Suprapubic skin (tissue), 3 donors: ENCODE measurements at regions not wholly inside any gene's neighbourhood (a gene's known extent, or its start where the extent isn't known, plus 50 kb on each side); places are given as distances from the start of the nearest gene placed in this dataset.

Experiments
- POLR2A ChIP-seq, 2 donors: fragments of 450-650 bp; IDR thresholded peaks; one replicate each; pipeline ENCODE4 v1.6.1; 2017; ENCODE audit warnings: antibody characterized with exemption in 2 of 2, mild to moderate bottlenecking in 2 of 2, moderate library complexity in 2 of 2
- TF ChIP-seq, protein P1 (sequence below), 2 donors: fragments of 200-600 bp in 1 of 2; fragments of 450-650 bp in 1 of 2; sonication (generic) in 1 of 2; IDR thresholded peaks; one replicate each; pipeline ENCODE4 v1.5.1; 2016 to 2019; ENCODE audit warnings: antibody characterized with exemption in 2 of 2, mild to moderate bottlenecking in 1 of 2, moderate library complexity in 1 of 2

DNA sequence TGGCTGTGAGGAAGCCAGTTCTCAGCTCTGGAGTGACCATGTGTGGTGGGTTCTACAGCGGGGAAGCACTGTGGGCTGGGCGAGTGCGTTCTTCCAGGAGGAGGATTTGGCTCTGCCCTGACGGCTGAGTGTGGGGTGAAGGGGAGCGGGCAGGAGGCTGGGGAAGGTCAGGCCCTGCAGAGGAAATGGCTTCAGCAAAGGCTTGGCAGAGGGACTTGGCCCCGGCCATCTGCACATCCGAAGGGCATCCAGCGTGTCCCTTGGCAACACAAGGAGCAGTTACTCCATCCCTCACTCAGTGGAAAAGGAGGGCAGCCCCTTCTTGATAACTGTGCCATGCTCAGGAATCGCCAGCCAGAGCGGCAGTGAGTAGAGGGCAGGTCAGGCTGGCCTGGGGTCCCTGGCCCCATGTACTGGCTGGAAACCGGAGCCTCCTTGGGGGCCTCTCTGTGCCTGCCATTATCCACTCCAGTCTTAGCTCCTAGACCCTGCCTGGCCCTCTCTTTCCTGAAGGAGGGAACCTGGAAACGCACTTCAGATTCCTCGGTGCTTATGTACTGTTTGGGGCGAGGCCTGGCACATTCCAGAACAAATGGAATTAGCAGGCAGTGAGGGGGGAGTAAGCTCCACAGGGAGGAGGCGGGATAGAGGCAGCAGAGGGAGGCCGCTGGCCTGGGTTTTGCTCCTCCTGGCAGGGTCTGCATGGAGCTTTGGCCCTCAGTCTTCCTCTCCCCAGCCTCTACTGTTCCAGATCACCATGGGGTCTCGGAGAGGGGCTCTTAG lies 133.6 kb upstream of the NCOR2 start:
- TF ChIP-seq, protein P1, sequence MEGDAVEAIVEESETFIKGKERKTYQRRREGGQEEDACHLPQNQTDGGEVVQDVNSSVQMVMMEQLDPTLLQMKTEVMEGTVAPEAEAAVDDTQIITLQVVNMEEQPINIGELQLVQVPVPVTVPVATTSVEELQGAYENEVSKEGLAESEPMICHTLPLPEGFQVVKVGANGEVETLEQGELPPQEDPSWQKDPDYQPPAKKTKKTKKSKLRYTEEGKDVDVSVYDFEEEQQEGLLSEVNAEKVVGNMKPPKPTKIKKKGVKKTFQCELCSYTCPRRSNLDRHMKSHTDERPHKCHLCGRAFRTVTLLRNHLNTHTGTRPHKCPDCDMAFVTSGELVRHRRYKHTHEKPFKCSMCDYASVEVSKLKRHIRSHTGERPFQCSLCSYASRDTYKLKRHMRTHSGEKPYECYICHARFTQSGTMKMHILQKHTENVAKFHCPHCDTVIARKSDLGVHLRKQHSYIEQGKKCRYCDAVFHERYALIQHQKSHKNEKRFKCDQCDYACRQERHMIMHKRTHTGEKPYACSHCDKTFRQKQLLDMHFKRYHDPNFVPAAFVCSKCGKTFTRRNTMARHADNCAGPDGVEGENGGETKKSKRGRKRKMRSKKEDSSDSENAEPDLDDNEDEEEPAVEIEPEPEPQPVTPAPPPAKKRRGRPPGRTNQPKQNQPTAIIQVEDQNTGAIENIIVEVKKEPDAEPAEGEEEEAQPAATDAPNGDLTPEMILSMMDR (IDR thresholded peaks at IDR 0.05), result no peak
- TF ChIP-seq POLR2A (IDR thresholded peaks at IDR 0.05), result no peak
